HCT116 (cell line): ENCODE measurements at regions not wholly inside any gene's neighbourhood (a gene's known extent, or its start where the extent isn't known, plus 50 kb on each side); places are given as distances from the start of the nearest gene placed in this dataset.

Experiments used
- ATAC-seq: fragments of 200-7000 bp; cut with Tn5 transposase; 2 replicates; pipeline ENCODE4 v1.9.1; 2020; ENCODE audit warnings: mild to moderate bottlenecking, moderate library complexity
- BruUV-seq: library from RNA; stranded (reverse); fragments of 400-500 nt; replicated peaks from 2 replicates; lab custom pipeline; 2021; lab: Mats Ljungman, UMichigan
- CTCF ChIA-PET: fragments of 300-600 bp; sonication (Branson Sonifier 250); formaldehyde crosslinking; loops from one replicate; lab custom pipeline; 2021; ENCODE audit warnings: antibody characterized with exemption; lab: Charles Lee
- POLR2A ChIA-PET: fragments of 300-600, 350-600 bp; sonication (Branson Sonifier 250); formaldehyde crosslinking; loops from one replicate; lab custom pipeline; 2021; ENCODE audit warnings: antibody characterized with exemption; lab: Charles Lee
- RAD21 ChIA-PET, 2 experiments: fragments of 300-600 bp; sonication (Branson Sonifier 250); formaldehyde crosslinking; loops; one replicate each; lab custom pipeline; 2023; ENCODE audit warnings: low total read pairs in 2 of 2; ENCODE audit not compliant: uncharacterized antibody in 2 of 2, unreplicated experiment in 2 of 2, low non-redundant PET in 1 of 2; lab: Charles Lee
- DNase-seq: peaks from one replicate; pipeline ENCODE4 v3.0.0-alpha.2; 2010; ENCODE audit warnings: low read depth, low spot score
- H2AFZ ChIP-seq: fragments of 200-600 bp; shearing (Covaris generic), sonication (generic); 2 replicates; pipeline ENCODE4 v1.6.1; 2017; ENCODE audit warnings: low read depth, mixed run types, mixed read lengths, antibody characterized with exemption, low read length; ENCODE audit not compliant: poor library complexity, severe bottlenecking
- H3K27ac ChIP-seq: 2 replicates; pipeline ENCODE4 v1.5.1; 2012; ENCODE audit warnings: low read depth, low read length
- H3K27me3 ChIP-seq: fragments of 200-600 bp; sonication (generic); 2 replicates; pipeline ENCODE4 v1.6.1; 2016; ENCODE audit warnings: mixed run types, low read length, mixed read lengths; ENCODE audit not compliant: insufficient read depth
- H3K36me3 ChIP-seq, 2 experiments: fragments of 200-500 bp in 1 of 2; fragments of 200-600 bp in 1 of 2; sonication (Bioruptor generic) in 1 of 2; sonication (generic) in 1 of 2; 2 replicates each; pipeline versions ENCODE4 v1.5.1 to v1.6.1; 2014 to 2016; ENCODE audit warnings: low read length in 2 of 2, inconsistent platforms in 1 of 2, mixed read lengths in 1 of 2, mixed run types in 1 of 2; ENCODE audit not compliant: insufficient read depth in 2 of 2, control insufficient read depth in 1 of 2
- H3K4me1 ChIP-seq, 2 experiments: fragments of 200-600 bp in 1 of 2; sonication (generic) in 1 of 2; 2 replicates each; pipeline versions ENCODE4 v1.5.1 to v1.6.1; 2012 to 2017; ENCODE audit warnings: low read length in 2 of 2, inconsistent platforms in 1 of 2, mild to moderate bottlenecking in 1 of 2, mixed read lengths in 1 of 2, mixed run types in 1 of 2, moderate library complexity in 1 of 2; ENCODE audit not compliant: insufficient read depth in 2 of 2, control insufficient read depth in 1 of 2
- H3K4me2 ChIP-seq: fragments of 200-600 bp; sonication (generic); 2 replicates; pipeline ENCODE4 v1.6.1; 2017; ENCODE audit warnings: mixed run types, low read length, mixed read lengths
- H3K4me3 ChIP-seq, 2 experiments: fragments of 200-600 bp in 1 of 2; sonication (generic) in 1 of 2; replicated peaks in 1 of 2; 2 replicates each; pipeline ENCODE4 v1.5.1; 2011 to 2016; ENCODE audit warnings: low read length in 2 of 2, control low read depth in 1 of 2, low read depth in 1 of 2, mild to moderate bottlenecking in 1 of 2, mixed read lengths in 1 of 2, mixed run types in 1 of 2
- H3K79me2 ChIP-seq: fragments of 200-600 bp; sonication (generic); 2 replicates; pipeline ENCODE4 v1.6.1; 2017; ENCODE audit warnings: mild to moderate bottlenecking, mixed run types, low read length, moderate library complexity, mixed read lengths; ENCODE audit not compliant: insufficient read depth
- H3K9ac ChIP-seq: fragments of 200-600 bp; sonication (generic); 2 replicates; pipeline ENCODE4 v1.6.1; 2016; ENCODE audit warnings: low read length, mixed read lengths
- H3K9me2 ChIP-seq: fragments of 200-600 bp; sonication (generic), shearing (Covaris generic); 2 replicates; pipeline ENCODE4 v1.6.1; 2017; ENCODE audit warnings: mixed run types, mild to moderate bottlenecking, moderate library complexity; ENCODE audit not compliant: insufficient read depth
- H3K9me3 ChIP-seq, 2 experiments: fragments of 200-500 bp in 1 of 2; fragments of 200-600 bp in 1 of 2; sonication (Bioruptor generic) in 1 of 2; sonication (generic) in 1 of 2; 2 replicates each; pipeline ENCODE4 v1.6.1; 2014 to 2017; ENCODE audit warnings: low read length in 2 of 2, mixed read lengths in 2 of 2, inconsistent platforms in 1 of 2, low read depth in 1 of 2, mild to moderate bottlenecking in 1 of 2, mixed run types in 1 of 2, moderate library complexity in 1 of 2; ENCODE audit not compliant: control insufficient read depth in 1 of 2, insufficient read depth in 1 of 2
- H4K20me1 ChIP-seq: fragments of 200-600 bp; sonication (generic), shearing (Covaris generic); 2 replicates; pipeline ENCODE4 v1.6.1; 2017; ENCODE audit warnings: mixed run types, mild to moderate bottlenecking, moderate library complexity; ENCODE audit not compliant: insufficient read depth
- CBX3 ChIP-seq: IDR thresholded peaks from 2 replicates; pipeline ENCODE4 v1.6.1; 2012; ENCODE audit warnings: low read depth
- CEBPB ChIP-seq: IDR thresholded peaks from 2 replicates; pipeline ENCODE4 v1.6.1; 2012; ENCODE audit warnings: low read depth
- EGR1 ChIP-seq: IDR thresholded peaks from 2 replicates; pipeline ENCODE4 v1.6.1; 2012; ENCODE audit warnings: low read depth
- ELF1 ChIP-seq: IDR thresholded peaks from 2 replicates; pipeline ENCODE4 v1.6.1; 2012; ENCODE audit warnings: low read depth, borderline replicate concordance
- EZH2phosphoT487 ChIP-seq: fragments of 200-600 bp; IDR thresholded peaks from 2 replicates; pipeline ENCODE4 v1.6.1; 2018; ENCODE audit warnings: antibody characterized with exemption, borderline replicate concordance
- FOSL1 ChIP-seq: IDR thresholded peaks from 2 replicates; pipeline ENCODE4 v1.6.1; 2012; ENCODE audit warnings: low read depth
- POLR2AphosphoS5 ChIP-seq: IDR thresholded peaks from 2 replicates; pipeline ENCODE4 v1.6.1; 2011; ENCODE audit warnings: mild to moderate bottlenecking, low read depth, low read length, moderate library complexity
- YY1 ChIP-seq: IDR thresholded peaks from 2 replicates; pipeline ENCODE4 v1.6.1; 2011; ENCODE audit warnings: low read length, low read depth, moderate library complexity, mild to moderate bottlenecking; ENCODE audit not compliant: insufficient replicate concordance; ENCODE audit errors: extremely low read depth
- ZFX ChIP-seq: fragments of 450-650 bp; IDR thresholded peaks from 2 replicates; pipeline ENCODE4 v1.6.1; 2017
- ZNF274 ChIP-seq: fragments of 200-500 bp; sonication (Bioruptor generic); IDR thresholded peaks from 2 replicates; pipeline ENCODE4 v1.6.1; 2014; ENCODE audit warnings: mild to moderate bottlenecking, low read depth, low read length, inconsistent platforms
- intact Hi-C: fragments of 100-400 bp; cut with micrococcal nuclease; formaldehyde crosslinking; loops from 2 replicates; pipeline ENCODE4 v1.10.0; 2022
- TF ChIP-seq, protein P1 (sequence below): IDR thresholded peaks from 2 replicates; pipeline ENCODE4 v1.6.1; 2011; ENCODE audit warnings: mild to moderate bottlenecking, low read length, moderate library complexity; ENCODE audit not compliant: insufficient replicate concordance; ENCODE audit errors: extremely low read depth
- TF ChIP-seq, protein P2 (sequence below): IDR thresholded peaks from 2 replicates; pipeline ENCODE4 v1.6.1; 2012
- TF ChIP-seq, protein P3 (sequence below): IDR thresholded peaks from 2 replicates; pipeline ENCODE4 v1.6.1; 2012

DNA sequence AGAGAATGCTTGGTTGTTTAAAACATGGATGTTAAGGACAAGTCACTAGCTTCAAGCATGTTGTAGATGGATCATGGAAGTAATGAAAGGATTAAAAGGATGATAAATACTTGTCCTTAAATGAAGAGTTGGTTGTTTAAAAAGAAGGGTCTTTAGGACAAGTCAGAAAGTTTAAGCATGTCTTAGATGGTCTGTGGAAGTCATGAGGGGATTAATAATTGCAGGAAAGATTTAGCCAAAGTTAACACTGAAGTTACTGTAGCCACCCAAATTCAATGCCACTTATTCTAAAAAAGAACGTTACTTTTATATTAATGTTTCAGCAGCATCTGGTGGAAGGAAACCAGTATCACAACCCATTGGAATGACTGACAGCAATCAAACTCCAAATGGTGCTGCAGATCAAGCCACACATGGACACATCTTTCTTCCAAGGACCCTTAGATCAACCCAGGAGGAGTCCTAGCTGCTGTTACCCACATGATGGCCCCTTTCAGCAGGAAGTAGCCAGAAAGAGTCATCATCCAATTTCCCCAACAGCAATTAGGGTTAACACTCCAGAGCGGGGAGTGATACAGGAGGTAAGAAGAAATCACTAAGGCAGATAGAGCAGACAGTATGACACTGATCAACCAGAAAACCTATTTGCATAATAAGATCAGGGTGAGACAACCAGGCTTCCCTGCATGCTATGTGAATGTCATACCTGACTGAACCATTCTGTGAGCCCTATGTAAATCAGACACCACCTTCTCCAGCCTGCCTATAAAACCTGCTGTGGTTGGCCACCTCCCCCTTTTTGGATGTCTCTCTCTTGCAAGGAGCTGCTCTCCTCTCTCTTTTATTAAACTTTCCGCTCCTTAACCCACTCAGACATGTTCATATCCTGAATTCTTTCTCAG is 88.4 kb upstream of the GNAZ start:
- ATAC-seq = no peak
- Histone ChIP-seq H3K4me1 (no peaks in the 10 kb centered on the region), H3K9me3 (peaks cover 8 to 14% of the 10 kb centered on the region in 2 experiments; a peak in 3 of 4 replicates), H3K4me2 (no peak overlapping the region), H3K27me3 (no peaks in the 10 kb centered on the region), H3K36me3 (no peaks in the 10 kb centered on the region)
- POLR2A ChIA-PET = no interaction called here
- TF ChIP-seq, protein P1, sequence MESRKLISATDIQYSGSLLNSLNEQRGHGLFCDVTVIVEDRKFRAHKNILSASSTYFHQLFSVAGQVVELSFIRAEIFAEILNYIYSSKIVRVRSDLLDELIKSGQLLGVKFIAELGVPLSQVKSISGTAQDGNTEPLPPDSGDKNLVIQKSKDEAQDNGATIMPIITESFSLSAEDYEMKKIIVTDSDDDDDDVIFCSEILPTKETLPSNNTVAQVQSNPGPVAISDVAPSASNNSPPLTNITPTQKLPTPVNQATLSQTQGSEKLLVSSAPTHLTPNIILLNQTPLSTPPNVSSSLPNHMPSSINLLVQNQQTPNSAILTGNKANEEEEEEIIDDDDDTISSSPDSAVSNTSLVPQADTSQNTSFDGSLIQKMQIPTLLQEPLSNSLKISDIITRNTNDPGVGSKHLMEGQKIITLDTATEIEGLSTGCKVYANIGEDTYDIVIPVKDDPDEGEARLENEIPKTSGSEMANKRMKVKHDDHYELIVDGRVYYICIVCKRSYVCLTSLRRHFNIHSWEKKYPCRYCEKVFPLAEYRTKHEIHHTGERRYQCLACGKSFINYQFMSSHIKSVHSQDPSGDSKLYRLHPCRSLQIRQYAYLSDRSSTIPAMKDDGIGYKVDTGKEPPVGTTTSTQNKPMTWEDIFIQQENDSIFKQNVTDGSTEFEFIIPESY = no peak
- TF ChIP-seq FOSL1 (no peak), POLR2AphosphoS5 (no peak), EGR1 (no peak), ZFX (no peak), CEBPB (no peak), ZNF274 (no peak), CBX3 (no peak), EZH2phosphoT487 (no peak), YY1 (no peak), ELF1 (no peak)
- TF ChIP-seq, protein P2, sequence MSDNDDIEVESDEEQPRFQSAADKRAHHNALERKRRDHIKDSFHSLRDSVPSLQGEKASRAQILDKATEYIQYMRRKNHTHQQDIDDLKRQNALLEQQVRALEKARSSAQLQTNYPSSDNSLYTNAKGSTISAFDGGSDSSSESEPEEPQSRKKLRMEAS = no peak
- TF ChIP-seq, protein P3, sequence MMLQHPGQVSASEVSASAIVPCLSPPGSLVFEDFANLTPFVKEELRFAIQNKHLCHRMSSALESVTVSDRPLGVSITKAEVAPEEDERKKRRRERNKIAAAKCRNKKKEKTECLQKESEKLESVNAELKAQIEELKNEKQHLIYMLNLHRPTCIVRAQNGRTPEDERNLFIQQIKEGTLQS = no peak
- TF ChIP-seq, all 23 proteins: peak for 0
- no peak for DNase-seq
- Histone ChIP-seq H3K9me2 (no peaks in the 10 kb centered on the region), H3K27ac (no peak overlapping the region), H3K4me3 (no peak overlapping the region), H4K20me1 (no peaks in the 10 kb centered on the region), H2AFZ (no peak overlapping the region), H3K79me2 (no peaks in the 10 kb centered on the region), H3K9ac (no peak overlapping the region)
- no TSS peak for BruUV-seq
- RAD21 ChIA-PET = no interaction called here
- intact Hi-C loops = no loop called here
- CTCF ChIA-PET = no interaction called here
